GM18507 (cell line): ENCODE measurements at regions not wholly inside any gene's neighbourhood (a gene's known extent, or its start where the extent isn't known, plus 50 kb on each side); places are given as distances from the start of the nearest gene placed in this dataset.
A peak's percentile ranks its signal among the peaks of the same experiment; 100 is the strongest.
"Not testable (repeated sequence)": the region's sequence is repeated elsewhere in the genome, so short reads cannot be mapped to it uniquely, and the experiment has no call there.

Experiments used
- DNase-seq: peaks from one replicate; pipeline ENCODE4 v3.0.0; 2011; ENCODE audit warnings: low read depth; ENCODE audit not compliant: insufficient read length; ENCODE audit errors: extremely low spot score
- FAIRE-seq: peaks from 2 replicates; lab custom pipeline; 2011; peaks lifted over from hg19 to GRCh38; lab: Jason Lieb, UNC

DNA sequence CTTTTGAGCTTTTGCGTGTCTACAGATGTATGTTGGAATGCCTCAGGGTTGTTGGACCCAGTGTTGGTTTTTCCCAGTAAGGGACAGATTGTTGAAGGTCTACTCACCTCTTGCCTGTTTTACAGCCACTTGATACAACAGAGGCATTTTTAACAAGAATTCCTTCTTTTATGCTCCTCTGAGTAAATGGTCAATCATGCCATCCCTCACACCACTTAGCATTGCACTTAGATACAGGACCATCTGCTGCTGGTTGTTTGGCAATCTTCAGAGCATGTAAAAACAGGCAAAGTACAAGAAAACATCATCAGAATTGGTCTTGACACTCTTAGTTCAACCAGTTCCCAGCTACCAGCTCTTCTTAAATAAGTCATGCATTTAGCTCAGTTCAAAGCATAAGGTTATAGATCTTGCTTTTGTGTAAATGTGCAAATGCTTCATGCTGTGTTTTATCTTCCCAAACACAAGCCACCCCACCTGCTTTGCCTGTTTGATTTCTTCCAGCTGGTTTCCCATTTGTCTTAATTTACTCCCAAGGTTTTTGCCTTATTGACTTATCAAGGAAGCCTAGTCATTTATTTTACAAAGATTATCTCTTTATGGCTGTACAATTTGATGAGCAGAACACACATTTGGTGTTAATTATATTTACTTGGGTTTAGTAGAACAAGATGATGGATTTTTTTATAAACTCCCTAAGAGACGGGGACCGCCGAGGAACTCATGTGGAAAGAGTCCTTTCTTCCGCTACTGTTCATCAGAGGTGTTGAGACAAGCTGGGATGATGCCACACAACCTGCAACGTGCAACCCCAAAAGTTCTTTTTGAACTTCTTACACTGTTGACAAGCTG is 136.6 kb downstream of the AHR start:
- DNase-seq (no peak), FAIRE-seq (no peak)

DNA sequence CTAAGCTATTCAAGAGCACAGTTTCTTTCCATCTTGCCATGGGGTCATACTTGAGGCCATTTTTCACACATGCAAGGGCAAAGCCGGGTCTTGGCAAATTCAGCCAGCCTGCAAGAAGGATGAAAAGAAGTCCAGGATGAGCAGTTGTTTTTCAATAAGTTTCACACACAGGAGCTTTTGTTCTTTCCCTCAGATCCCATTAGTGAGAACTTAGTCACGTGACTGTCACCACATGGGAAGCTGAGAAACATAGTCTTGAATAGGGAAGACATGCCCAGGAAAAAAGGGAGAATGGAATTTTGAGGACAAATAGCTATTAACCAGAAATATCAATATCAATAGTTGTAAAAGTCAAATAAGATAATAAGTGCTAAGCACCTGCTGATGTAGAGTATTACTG is 137.7 kb downstream of the AHR start:
- no peak for FAIRE-seq
- no peak for DNase-seq

DNA sequence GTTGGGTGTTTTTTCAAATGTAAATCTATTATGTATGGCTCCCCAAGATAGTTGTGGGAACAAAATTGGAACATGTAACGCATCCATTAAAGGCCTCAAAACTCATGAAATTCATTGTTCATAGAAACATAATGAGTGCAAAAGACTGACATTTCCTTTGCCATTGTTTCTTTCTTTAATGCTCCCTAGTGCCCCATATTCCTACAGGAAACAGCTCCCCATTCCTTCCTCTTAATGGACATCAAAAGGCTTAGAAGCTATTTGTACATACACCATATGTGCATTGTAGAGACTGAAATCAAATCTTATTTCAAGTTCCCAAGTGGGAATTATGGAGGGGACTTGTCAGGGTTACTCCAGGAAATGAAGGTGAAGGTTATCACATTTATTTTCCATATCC is 139.1 kb downstream of the AHR start:
- DNase-seq (no peak), FAIRE-seq (no peak)

DNA sequence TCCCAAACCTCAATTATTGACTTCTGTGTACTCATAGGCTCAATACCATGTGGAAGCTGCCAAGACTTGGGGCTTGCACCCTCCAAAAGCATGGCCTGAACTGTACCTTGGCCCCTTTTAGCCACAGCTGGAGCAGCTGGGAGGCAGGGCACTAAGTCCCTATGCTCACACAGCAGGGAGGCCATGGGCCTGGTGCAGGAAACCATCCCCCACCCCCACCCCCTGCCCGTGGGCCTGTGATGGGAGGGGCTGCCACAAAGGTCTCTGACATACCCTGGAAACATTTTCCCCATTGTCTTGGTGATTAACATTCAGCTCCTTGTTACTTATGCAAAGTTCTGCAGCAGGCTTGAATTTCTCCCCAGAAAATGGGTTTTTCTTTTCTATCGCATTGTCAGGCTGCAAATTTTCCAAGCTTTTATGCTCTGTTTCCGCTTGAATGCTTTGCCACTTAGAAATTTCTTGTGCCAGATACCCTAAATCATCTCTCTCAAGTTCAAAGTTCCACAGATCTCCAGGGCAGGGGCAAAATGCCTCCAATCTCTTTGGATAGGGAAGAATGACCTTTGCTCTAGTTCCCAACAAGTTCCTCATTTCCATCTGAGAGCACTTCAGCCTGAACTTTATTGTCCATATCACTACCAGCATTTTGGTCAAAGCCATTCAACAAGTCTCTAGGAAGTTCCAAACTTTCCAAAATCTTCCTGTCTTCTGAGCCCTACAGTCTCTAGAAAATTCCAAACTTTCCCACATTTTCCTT is 141.8 kb downstream of the AHR start:
- not testable (repeated sequence) for DNase-seq, FAIRE-seq

DNA sequence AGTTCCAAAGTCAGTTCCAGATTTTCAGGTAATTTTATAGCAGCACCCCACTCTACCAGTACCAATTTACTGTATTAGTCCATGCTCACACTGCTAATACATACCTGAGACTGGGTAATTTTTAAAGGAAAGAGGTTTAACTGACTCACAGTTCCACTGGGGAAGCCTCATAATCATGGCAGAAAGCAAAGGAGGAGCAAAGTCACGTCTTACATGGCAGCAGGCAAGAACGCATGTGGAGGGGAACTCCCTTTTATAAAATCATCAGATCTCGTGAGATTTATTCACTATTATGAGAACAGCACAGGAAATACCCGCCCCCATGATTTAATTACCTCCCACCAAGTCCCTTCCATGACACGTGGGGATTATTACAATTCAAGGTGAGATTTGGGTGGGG is 142.4 kb downstream of the AHR start:
- DNase-seq (no peak), FAIRE-seq (no peak)

DNA sequence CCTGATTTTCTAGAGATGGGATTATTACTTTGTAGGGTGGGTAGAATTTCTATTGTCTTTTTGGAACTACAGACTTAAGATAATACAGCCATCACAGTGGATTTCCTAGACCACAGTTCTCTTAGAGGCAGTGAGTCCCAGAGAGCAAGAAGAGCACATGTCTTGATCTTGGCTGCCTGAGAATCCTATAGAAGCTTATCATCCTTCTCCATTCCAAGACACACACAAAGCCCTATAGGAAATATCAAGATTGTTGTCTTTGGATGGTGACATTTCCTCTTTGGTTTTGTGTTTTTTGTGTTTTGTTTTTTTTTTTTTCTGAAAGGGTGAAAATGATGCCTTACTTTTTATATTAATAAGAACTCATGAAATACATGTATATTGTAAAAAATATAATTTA is 143.1 kb downstream of the AHR start:
- DNase-seq (no peak), FAIRE-seq (no peak)

DNA sequence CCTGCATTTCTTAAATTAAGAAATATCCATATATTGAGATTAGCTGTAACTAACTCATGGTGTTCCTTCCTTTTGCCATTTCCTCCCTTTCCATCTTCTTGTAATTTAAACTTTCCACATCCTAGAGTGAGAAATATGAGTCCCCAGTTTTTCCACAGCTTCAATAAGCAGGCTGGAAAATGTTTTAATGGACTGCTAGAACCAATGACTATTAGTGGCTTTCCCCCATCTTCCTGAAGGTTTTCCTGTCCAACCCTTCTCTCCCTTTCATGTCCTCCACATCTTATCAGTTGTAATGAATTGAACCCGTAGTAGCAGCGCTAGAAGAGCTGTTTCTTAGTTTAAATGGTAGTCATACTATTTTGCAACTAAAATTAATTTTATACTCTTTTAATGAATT is 145.7 kb downstream of the AHR start:
- no peak for FAIRE-seq
- no peak for DNase-seq

DNA sequence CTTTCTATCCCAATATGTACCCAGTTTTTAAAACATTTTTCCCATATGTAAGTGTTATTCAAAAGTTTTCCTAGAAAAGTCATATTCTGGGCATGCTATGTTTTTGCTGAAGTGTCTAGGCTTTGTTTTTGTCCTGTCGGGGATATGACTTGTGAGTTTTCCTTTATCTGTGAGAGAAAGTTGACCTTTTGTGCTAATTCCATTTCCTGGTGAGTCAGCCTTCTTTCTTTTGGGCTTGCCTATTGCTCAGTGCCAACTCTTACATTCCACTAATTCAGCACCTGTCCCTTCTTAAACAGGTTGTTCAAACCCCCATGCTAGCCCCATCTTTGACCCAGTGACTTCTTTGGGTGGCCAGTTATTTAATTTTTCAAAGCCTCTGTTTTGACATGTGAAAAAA is 146.2 kb downstream of the AHR start:
- FAIRE-seq (no peak), DNase-seq (no peak)

DNA sequence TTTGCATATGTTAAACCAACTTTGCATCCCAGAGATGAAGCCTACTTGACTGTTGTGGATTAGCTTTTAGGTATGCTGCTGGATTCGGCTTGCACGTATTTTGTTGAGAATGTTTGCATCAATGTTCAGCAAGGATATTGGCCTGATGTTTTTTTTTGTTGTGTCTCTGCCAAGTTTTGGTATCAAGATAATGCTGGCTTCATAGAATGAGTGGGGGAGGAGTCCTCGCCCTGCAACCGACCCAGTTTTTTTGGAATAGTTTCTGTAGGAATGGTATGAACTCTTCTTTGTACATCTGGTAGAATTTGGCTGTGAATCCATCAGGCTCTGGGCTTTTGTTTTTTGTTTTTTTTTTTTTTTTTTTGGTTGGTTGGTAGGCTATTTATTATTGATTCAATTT is 147.9 kb downstream of the AHR start:
- DNase-seq, result no peak
- no peak for FAIRE-seq

DNA sequence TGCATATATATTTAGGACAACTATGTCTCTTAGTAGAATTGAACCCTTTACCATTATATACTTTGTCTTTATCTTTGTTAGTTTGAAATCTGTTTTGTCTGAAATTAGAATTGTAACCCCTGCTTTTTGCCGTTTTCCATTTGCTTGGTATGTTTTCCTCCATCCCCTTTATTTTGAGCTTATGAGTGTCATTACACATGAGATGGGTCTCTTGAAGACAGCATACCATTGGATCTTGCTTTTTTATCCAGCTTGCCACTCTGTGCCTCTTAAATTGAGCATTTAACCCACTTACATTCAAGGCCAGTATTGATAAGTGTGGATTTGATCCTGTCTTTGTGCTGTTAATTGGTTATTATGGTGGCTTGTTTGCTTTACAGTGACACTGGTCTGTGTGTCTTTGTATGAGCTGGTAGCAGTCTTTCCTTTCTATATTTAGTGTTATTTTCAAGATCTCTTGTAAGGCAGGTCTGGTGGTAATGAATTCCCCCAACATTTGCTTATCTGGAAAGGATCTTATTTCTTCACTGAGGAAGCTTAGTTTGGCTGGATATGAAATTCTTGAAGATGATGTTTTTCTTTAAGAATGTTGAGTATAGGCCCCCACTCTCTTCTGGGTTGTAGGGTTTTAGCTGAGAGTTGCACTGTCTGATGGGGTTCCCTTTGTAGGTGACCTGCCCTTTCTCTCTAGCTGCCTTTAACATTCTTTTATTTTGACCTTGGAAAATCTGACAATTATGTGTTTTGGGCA is 149.5 kb downstream of the AHR start:
- DNase-seq (no peak), FAIRE-seq (no peak)

DNA sequence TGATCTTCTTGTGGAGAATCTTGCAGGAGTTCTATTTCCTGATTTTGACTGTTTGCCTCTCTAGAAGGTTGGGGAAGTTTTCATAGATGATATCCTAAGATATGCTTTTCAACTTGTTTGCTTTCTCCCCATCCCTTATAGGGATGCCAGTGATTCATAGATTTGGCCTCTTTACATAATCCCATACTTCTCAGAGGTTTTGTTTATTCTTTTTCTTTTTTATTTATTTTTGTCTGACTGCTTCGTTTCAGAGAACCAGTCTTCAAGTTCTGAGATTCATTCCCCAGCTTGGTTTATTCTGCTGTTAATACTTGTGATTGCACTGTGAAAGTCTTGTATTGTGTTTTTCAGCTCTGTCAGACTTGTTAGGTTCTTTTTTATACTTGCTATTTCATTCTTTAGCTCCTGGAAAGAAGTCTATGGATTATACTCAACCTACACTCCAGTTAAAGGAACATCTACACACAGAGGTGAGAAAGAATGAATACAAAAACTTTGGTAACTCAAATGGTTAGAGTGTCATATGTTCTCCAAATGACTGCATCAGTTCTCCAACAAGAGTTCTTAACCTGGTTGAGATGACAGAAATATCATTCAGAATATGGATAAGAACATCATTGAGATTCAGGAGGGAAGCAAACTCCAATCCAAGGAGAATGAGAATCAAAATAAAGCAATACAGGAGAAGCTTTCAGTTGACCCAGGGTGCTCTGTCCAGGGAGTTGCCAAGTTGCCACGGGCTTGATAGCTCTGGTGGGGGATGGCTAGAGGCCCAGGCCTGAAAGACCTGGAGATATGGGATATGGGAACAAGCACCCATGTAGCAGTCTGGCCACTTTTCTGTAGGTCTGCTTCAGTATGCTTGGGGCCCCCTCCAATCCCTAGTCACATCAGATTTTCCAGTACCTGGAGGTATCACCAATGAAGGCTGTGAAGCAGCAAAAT is 150.3 kb downstream of the AHR start:
- no peak for FAIRE-seq
- no peak for DNase-seq

DNA sequence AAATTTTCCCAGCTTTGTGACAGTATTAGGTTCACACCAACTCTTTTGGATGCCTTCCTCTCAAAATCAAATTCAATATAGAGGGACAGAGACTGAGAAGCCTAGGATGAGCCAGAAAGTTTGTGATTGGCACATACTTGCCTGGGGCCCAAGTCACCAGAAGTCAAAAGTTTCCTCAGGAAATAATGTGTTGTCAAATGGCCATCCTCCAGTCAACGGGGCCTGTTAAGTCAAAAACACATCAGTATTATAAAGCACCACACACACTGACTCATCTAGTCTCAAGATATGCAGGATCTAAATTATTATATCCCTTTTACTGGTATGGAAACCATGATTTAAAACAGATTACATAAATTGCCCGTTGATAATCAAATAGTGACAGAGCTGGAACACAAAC is 158.1 kb downstream of the AHR start:
- no peak for FAIRE-seq
- no peak for DNase-seq

DNA sequence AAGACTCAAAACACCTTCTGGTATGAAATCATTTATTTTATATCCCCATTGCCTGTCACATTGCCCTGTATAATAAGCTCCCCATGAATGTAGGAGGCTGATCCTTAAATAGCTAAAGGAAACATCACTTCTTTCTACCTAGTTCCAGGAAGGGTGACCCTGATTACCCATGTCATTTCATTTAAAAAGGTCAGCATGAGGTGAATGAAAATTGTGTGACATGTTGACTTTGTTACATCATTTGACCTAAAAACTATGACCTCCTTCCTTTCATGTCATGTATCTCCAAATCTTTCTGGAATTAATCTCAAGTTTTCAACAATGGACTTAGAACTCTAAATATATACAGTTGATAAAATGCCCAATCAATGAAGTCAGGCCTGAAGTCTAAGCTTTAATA is 161.5 kb downstream of the AHR start:
- DNase-seq, result no peak
- no peak for FAIRE-seq

DNA sequence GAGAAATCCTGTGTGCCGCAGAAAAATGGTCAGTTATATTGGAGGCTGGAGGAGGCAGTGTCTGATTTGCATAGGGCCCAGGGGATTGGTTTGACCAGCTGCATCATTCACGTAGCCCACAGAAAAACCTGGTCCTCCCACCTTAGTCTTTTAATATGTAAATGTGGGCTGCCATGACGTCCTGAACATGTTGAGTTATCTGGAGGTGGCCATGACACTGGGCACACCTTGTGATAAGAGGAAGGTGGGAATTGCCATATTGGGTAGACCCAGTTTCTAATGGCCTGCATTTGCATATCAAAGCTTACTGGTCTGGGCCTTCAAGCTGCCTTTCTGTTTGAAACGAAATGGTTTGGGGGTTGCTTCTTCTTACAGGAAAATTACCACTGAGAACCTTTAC is 162.2 kb downstream of the AHR start:
- DNase-seq (no peak), FAIRE-seq (no peak)

DNA sequence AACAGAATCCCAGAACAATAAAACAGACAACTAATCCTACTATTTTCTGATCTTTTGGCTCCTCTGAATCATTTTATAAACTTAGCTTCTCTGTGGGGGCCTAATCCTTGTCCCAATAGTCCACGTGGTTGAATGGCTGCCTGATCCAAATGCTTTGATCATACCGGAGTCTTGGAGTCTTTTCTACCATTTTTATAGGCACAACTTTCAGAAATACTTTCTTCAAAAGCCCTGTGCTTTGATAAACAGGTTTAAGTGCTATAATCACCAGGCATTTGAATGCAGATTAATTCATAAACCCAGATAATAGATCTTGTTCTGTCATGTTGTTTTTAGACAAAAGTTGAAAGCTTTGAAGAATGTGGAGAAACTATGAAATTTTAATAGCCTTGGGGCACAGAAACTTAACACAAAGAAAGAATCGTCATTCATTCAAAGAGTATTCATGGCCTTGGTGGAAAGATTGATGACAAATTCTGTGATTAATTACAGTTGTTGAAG is 163.7 kb downstream of the AHR start:
- FAIRE-seq (no peak), DNase-seq (no peak)

DNA sequence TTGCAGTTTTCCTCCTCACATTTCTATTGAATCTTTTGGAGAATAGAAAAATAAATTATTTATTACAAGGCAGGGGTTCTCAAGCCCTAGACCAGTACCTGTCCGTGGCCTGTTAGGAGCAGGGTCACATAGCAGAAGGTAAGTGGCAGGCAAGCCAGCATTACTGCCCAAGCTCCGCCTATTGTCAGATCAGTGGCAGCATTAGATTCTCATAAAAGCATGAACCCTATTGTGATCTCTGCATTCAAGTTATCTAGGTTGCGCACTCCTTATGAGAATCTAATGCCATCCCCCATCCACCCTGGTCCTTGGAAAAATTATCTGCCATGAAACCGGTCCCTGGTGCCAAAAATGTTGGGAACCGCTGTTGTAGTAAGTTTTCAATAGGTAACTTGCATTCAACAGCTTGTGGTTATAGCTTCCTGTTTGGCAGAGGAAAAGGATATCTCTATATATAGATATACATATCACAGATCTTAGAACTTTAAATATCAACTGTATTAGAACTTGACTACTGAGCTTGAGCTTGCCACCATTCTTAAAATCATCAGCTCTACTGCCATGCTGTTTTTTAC is 165.1 kb downstream of the AHR start:
- FAIRE-seq, result peak; percentile 51
- DNase-seq, result no peak

DNA sequence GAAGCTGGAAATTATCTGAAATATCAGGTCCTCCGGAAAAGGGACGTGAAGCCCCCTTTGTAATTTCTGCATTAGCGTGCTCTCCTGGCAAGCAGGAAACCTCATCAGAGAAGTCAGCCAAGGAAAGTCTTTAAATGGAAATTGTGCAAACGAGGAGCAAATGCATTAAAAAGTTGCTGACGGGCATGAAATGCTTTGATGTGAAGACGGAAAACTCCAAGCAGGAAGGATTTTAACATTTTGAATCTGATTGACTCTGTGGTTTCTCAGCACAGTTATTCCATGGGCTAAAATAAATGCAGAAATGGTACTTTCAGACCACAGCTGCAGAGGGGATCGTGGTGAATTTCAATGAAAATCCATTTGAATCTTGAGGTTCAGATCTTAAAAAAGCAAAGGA is 167.8 kb downstream of the AHR start:
- DNase-seq, result no peak
- no peak for FAIRE-seq

DNA sequence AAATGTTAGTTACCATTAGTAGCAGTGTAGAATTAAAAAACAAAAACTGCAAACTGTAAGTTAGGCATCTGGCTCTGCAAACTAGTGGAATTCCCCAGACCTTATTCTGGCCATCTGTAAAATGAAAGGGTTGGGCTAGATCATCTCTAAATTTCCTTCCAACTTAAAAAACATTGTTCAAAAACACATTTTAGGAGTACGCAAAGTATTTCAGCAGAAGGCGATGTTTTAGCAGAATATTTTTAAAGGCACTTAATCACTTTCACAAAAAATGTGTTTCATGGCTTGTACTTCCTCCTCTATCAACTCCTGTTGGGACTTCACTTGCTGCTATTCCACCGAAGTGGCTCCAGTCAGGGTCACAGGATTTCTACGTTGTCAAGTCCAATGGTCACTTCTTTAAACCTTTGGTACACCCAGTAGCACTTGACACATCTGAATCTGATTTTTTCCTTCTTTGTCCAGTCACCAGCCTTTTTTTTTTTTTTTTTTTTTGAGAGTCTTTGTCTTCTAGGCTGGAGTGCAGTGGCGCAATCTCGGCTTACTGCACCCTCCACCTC is 169.0 kb downstream of the AHR start:
- DNase-seq, result no peak

DNA sequence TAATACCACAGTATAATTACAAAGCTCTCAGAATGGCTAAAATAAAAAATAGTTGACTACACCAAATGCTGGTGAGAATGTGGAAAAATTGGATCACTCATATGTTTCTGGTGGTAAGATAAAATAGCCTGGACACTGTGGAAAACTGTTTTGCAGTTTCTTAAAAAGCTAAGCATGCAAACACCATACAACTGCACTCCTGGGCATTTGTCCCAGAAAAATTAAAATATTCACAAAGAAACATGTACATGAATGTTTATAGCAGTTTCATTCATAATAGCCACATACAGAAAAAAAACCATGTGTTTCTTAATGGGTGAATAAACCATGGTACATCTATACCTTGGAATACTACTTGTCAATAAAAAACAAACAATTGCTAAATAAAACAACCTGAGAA is 172.9 kb downstream of the AHR start:
- FAIRE-seq, result no peak
- no peak for DNase-seq

More for the DNA sequence above, 169.0 kb downstream of the AHR start:
- no peak for FAIRE-seq
